SK-N-SH (cell line): ENCODE measurements at regions not wholly inside any gene's neighbourhood (a gene's known extent, or its start where the extent isn't known, plus 50 kb on each side); places are given as distances from the start of the nearest gene placed in this dataset.

ENCODE experiments used
- CTCF ChIA-PET: fragments of 300-600, 350-600 bp; formaldehyde crosslinking; extraction: SDS; loops from one replicate; lab custom pipeline; 2021; lab: Yijun Ruan, JAX
- POLR2A ChIA-PET: fragments of 350-600 bp; sonication (Branson Sonifier 250); formaldehyde crosslinking; extraction: SDS; loops from one replicate; lab custom pipeline; 2020; ENCODE audit warnings: antibody characterized with exemption, inconsistent platforms; lab: Yijun Ruan, JAX
- DNase-seq: peaks from one replicate; pipeline ENCODE4 v3.0.0; 2012
- H2AFZ ChIP-seq: fragments of 200-600 bp; sonication (generic); 2 replicates; pipeline ENCODE4 v1.8.1; 2016; ENCODE audit warnings: antibody characterized with exemption, mild to moderate bottlenecking, low read depth
- H3F3A ChIP-seq: fragments of 200-600 bp; sonication (generic); replicated peaks from 2 replicates; pipeline ENCODE3; 2016; ENCODE audit warnings: antibody characterized with exemption, mild to moderate bottlenecking; ENCODE audit not compliant: insufficient read depth
- H3K27ac ChIP-seq, 2 experiments: fragments of 200-500 bp in 1 of 2; fragments of 200-600 bp in 1 of 2; sonication (Bioruptor generic) in 1 of 2; sonication (generic), shearing (Covaris generic) in 1 of 2; 2 replicates each; pipeline versions ENCODE4 v1.5.1 to v1.6.1; 2014 to 2016; ENCODE audit warnings: low read depth in 2 of 2, inconsistent platforms in 1 of 2, low read length in 1 of 2, mild to moderate bottlenecking in 1 of 2, mixed read lengths in 1 of 2
- H3K27me3 ChIP-seq: fragments of 200-600 bp; sonication (generic), shearing (Covaris generic); 2 replicates; pipeline ENCODE4 v1.6.1; 2016; ENCODE audit warnings: mixed run types; ENCODE audit not compliant: insufficient read depth
- H3K36me3 ChIP-seq, 2 experiments: fragments of 200-500 bp in 1 of 2; fragments of 200-600 bp in 1 of 2; sonication (Bioruptor generic) in 1 of 2; sonication (generic) in 1 of 2; replicated peaks in 1 of 2; 2 replicates each; pipeline versions ENCODE3 to v1.5.1; 2014 to 2016; ENCODE audit warnings: low read length in 1 of 2, mild to moderate bottlenecking in 1 of 2; ENCODE audit not compliant: insufficient read depth in 2 of 2, control insufficient read depth in 1 of 2
- H3K4me1 ChIP-seq, 2 experiments: fragments of 200-500 bp in 1 of 2; fragments of 200-600 bp in 1 of 2; sonication (Bioruptor generic) in 1 of 2; sonication (generic), shearing (Covaris generic) in 1 of 2; 2 replicates each; pipeline versions ENCODE4 v1.5.1 to v1.6.1; 2014 to 2016; ENCODE audit warnings: low read depth in 1 of 2, low read length in 1 of 2, mixed run types in 1 of 2; ENCODE audit not compliant: insufficient read depth in 2 of 2, control insufficient read depth in 1 of 2
- H3K4me2 ChIP-seq: fragments of 200-600 bp; sonication (generic), shearing (Covaris generic); 2 replicates; pipeline ENCODE4 v1.6.1; 2017; ENCODE audit warnings: mixed run types
- H3K4me3 ChIP-seq, 2 experiments: fragments of 200-500 bp in 1 of 2; fragments of 200-600 bp in 1 of 2; sonication (Bioruptor generic) in 1 of 2; sonication (generic), shearing (Covaris generic) in 1 of 2; 2 replicates each; pipeline versions ENCODE4 v1.5.1 to v1.8.1; 2014 to 2016; ENCODE audit warnings: low read depth in 2 of 2, inconsistent platforms in 1 of 2, low read length in 1 of 2, mild to moderate bottlenecking in 1 of 2, mixed read lengths in 1 of 2, moderate library complexity in 1 of 2
- H3K79me2 ChIP-seq: fragments of 200-600 bp; sonication (generic); 2 replicates; pipeline ENCODE4 v1.8.1; 2017; ENCODE audit warnings: mild to moderate bottlenecking; ENCODE audit not compliant: insufficient read depth
- H3K9ac ChIP-seq: fragments of 200-600 bp; sonication (generic); 2 replicates; pipeline ENCODE4 v1.6.1; 2017; ENCODE audit warnings: mixed run types
- H3K9me2 ChIP-seq: fragments of 200-600 bp; sonication (generic); 2 replicates; pipeline ENCODE4 v1.6.1; 2017; ENCODE audit warnings: mixed run types
- H3K9me3 ChIP-seq: fragments of 200-600 bp; sonication (generic); 2 replicates; pipeline ENCODE4 v1.6.1; 2017; ENCODE audit warnings: mixed run types, mild to moderate bottlenecking, moderate library complexity
- H4K20me1 ChIP-seq: fragments of 200-600 bp; sonication (generic); 2 replicates; pipeline ENCODE4 v1.6.1; 2017; ENCODE audit warnings: mild to moderate bottlenecking, mixed run types; ENCODE audit not compliant: insufficient read depth
- ELF1 ChIP-seq: IDR thresholded peaks from 2 replicates; pipeline ENCODE4 v1.4.0; 2012
- EP300 ChIP-seq, 2 experiments: IDR thresholded peaks; 2 replicates each; pipeline versions ENCODE4 v1.4.0 to v1.6.1; 2012; ENCODE audit warnings: borderline replicate concordance in 1 of 2, low read depth in 1 of 2, low read length in 1 of 2
- FOXM1 ChIP-seq: IDR thresholded peaks from 2 replicates; pipeline ENCODE4 v1.4.0; 2012; ENCODE audit warnings: low read depth, mild to moderate bottlenecking
- GATA2 ChIP-seq: sonication (generic); formaldehyde crosslinking; IDR thresholded peaks from 2 replicates; pipeline ENCODE4 v1.5.0; 2020; ENCODE audit warnings: mild to moderate bottlenecking, missing genetic modification reagents
- JUND ChIP-seq: IDR thresholded peaks from 2 replicates; pipeline ENCODE4 v1.4.0; 2012
- NFIC ChIP-seq: IDR thresholded peaks from 2 replicates; pipeline ENCODE4 v1.4.0; 2012; ENCODE audit warnings: borderline replicate concordance
- POLR2AphosphoS5 ChIP-seq: IDR thresholded peaks from 2 replicates; pipeline ENCODE4 v1.6.1; 2012; ENCODE audit warnings: low read depth, low read length
- RAD21 ChIP-seq: IDR thresholded peaks from 2 replicates; pipeline ENCODE4 v1.6.1; 2012; ENCODE audit warnings: mild to moderate bottlenecking, low read length
- REST ChIP-seq: IDR thresholded peaks from 2 replicates; pipeline ENCODE4 v1.6.1; 2012; ENCODE audit warnings: mild to moderate bottlenecking, low read depth, low read length, moderate library complexity
- RXRA ChIP-seq: IDR thresholded peaks from 2 replicates; pipeline ENCODE4 v1.4.0; 2012; ENCODE audit warnings: low read depth, mild to moderate bottlenecking, borderline replicate concordance
- TAF1 ChIP-seq: IDR thresholded peaks from 2 replicates; pipeline ENCODE4 v1.6.1; 2012; ENCODE audit warnings: low read depth, mild to moderate bottlenecking, low read length, moderate library complexity, borderline replicate concordance
- TEAD4 ChIP-seq: IDR thresholded peaks from 2 replicates; pipeline ENCODE4 v1.4.0; 2012; ENCODE audit warnings: mild to moderate bottlenecking, borderline replicate concordance; ENCODE audit not compliant: insufficient read depth
- USF1 ChIP-seq: IDR thresholded peaks from 2 replicates; pipeline ENCODE4 v1.4.0; 2012; ENCODE audit warnings: low read depth, borderline replicate concordance
- YY1 ChIP-seq: IDR thresholded peaks from 2 replicates; pipeline ENCODE4 v1.4.0; 2012; ENCODE audit warnings: low read depth, mild to moderate bottlenecking
- ZBTB33 ChIP-seq: IDR thresholded peaks from 2 replicates; pipeline ENCODE4 v1.4.0; 2012; ENCODE audit warnings: low read depth, borderline replicate concordance
- WGBS: methylation state at CpG from one replicate; pipeline ENCODE4 v1.1.6; 2017; ENCODE audit warnings: low lambda C conversion rate; 5-methylcytosine and 5-hydroxymethylcytosine counted together

DNA sequence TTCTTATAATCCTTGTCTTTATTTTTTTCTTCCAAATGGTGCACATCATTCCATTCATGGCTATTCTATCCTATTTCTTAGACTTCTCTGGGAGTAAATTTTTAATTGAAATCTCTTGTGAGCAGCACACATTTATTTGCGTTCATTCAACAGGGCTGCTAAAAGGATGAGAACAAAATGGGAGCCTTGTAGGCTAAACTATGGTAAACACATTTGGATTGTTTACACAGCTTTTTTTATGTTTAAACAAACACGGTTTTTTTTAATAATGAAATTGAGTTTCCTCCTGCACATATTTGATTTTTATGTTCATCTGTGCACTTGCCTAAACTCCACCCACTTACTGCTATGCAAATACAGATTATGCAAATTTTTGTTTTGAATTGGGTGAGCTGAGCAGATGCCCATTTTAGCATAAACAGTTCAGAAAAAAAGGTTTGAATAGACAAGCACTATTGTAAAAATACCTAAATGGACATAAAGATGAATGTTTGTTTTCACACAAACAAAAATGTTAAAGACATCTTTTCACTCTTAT is 92.0 kb downstream of the OLIG3 start:
- Histone ChIP-seq H3K4me1 (no peaks in the 10 kb centered on the region), H3K36me3 (no peaks in the 10 kb centered on the region), H3F3A (no peaks in the 10 kb centered on the region), H3K4me3 (no peak overlapping the region), H3K4me2 (no peak overlapping the region), H3K9ac (no peak overlapping the region), H3K27ac (no peak overlapping the region), H3K9me3 (no peaks in the 10 kb centered on the region), H2AFZ (no peak overlapping the region), H3K79me2 (no peaks in the 10 kb centered on the region), H4K20me1 (no peaks in the 10 kb centered on the region), H3K27me3 (no peaks in the 10 kb centered on the region), H3K9me2 (no peaks in the 10 kb centered on the region)
- ChIA-PET POLR2A (no interaction called here), CTCF (no interaction called here)
- 20% methylated on average over 2 of the region's 2 CpGs for WGBS
- no peak for DNase-seq
- TF ChIP-seq EP300 (IDR thresholded peaks at IDR 0.05; ENCODE audit: borderline replicate concordance in 1 of 2, low read depth in 1 of 2, low read length in 1 of 2), result no peak
- no peak for TF ChIP-seq TEAD4
- no peak for TF ChIP-seq POLR2AphosphoS5
- no peak for TF ChIP-seq REST

DNA sequence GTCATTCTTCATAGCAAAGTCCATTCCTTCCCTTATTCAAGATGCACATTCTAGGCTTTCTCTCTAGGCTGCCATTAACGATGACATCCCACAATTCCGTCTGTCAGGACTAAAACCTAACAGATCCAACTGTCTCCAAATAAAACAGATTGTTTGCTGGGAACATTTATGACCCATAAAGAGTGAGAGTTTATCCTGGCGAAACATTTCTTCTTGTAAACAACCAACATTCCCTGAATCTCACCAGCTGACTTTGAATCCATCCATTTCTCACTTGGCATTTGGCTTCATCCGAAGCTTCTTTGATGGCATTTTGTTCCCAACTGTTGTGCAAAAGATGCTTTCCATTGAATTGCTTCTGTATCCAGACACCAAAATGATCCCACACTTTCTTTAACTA is 93.1 kb downstream of the OLIG3 start:
- DNase-seq, result no peak
- no peak overlapping the region for H3K4me3 ChIP-seq
- no peaks in the 10 kb centered on the region for H3K79me2 ChIP-seq
- no peaks in the 10 kb centered on the region for H3F3A ChIP-seq
- no peaks in the 10 kb centered on the region for H3K9me3 ChIP-seq
- no peak overlapping the region for H2AFZ ChIP-seq
- H3K27ac ChIP-seq, result no peak overlapping the region
- H3K36me3 ChIP-seq, result no peaks in the 10 kb centered on the region
- POLR2A ChIA-PET, result no interaction called here
- no peaks in the 10 kb centered on the region for H3K9me2 ChIP-seq
- no peaks in the 10 kb centered on the region for H3K4me1 ChIP-seq
- 12% methylated on average over 4 of the region's 4 CpGs for WGBS
- CTCF ChIA-PET, result interaction anchor here (0.8 kb wide), 1 partner anchor 851 kb away, joined by 3 read pairs; the partner anchor contains the start of gene MAP7
- no peak overlapping the region for H3K9ac ChIP-seq
- H3K27me3 ChIP-seq, result no peaks in the 10 kb centered on the region
- H3K4me2 ChIP-seq, result no peak overlapping the region
- no peaks in the 10 kb centered on the region for H4K20me1 ChIP-seq
- no peak for TF ChIP-seq POLR2AphosphoS5
- no peak for TF ChIP-seq TAF1
- no peak for TF ChIP-seq RAD21
- TF ChIP-seq YY1, result no peak
- no peak for TF ChIP-seq JUND
- no peak for TF ChIP-seq REST
- TF ChIP-seq ZBTB33, result no peak
- no peak for TF ChIP-seq FOXM1
- no peak for TF ChIP-seq RXRA
- TF ChIP-seq USF1, result no peak
- TF ChIP-seq NFIC, result no peak
- no peak for TF ChIP-seq GATA2 (CRISPR knock-in tag)
- TF ChIP-seq TEAD4, result no peak
- TF ChIP-seq ELF1, result no peak
